Loucy (cell line): ENCODE measurements at regions not wholly inside any gene's neighbourhood (a gene's known extent, or its start where the extent isn't known, plus 50 kb on each side); places are given as distances from the start of the nearest gene placed in this dataset.

Experiments
- H2AFZ ChIP-seq: fragments of 200-600 bp; sonication (generic); 2 replicates; pipeline ENCODE4 v1.6.0; 2016; ENCODE audit warnings: antibody characterized with exemption, mild to moderate bottlenecking, low read length, moderate library complexity
- H3F3A ChIP-seq: fragments of 200-600 bp; 2 replicates; pipeline ENCODE4 v1.6.0; 2016; ENCODE audit warnings: antibody characterized with exemption, low read depth, mild to moderate bottlenecking
- H3K27me3 ChIP-seq: fragments of 200-600 bp; sonication (generic); 2 replicates; pipeline ENCODE4 v1.6.1; 2014; ENCODE audit warnings: low read length, mild to moderate bottlenecking; ENCODE audit not compliant: insufficient read depth, poor library complexity, severe bottlenecking
- H3K36me3 ChIP-seq: fragments of 200-600 bp; sonication (generic); 2 replicates; pipeline ENCODE4 v1.6.1; 2016; ENCODE audit warnings: low read length; ENCODE audit not compliant: insufficient read depth
- H3K4me1 ChIP-seq: fragments of 200-600 bp; sonication (generic); 2 replicates; pipeline ENCODE4 v1.5.1; 2014; ENCODE audit warnings: low read length, mild to moderate bottlenecking; ENCODE audit not compliant: insufficient read depth, poor library complexity, severe bottlenecking
- H3K4me2 ChIP-seq: fragments of 200-600 bp; sonication (generic); 2 replicates; pipeline ENCODE4 v1.6.0; 2014; ENCODE audit warnings: antibody characterized with exemption, low read length, low read depth, mild to moderate bottlenecking; ENCODE audit not compliant: poor library complexity, severe bottlenecking
- H3K4me3 ChIP-seq: fragments of 200-600 bp; sonication (generic); 2 replicates; pipeline ENCODE4 v1.5.1; 2014; ENCODE audit warnings: low read length, mild to moderate bottlenecking, mixed read lengths; ENCODE audit not compliant: poor library complexity, severe bottlenecking
- H3K79me2 ChIP-seq: fragments of 200-600 bp; sonication (generic); 2 replicates; pipeline ENCODE4 v1.6.1; 2014; ENCODE audit warnings: low read length; ENCODE audit not compliant: insufficient read depth
- H3K9ac ChIP-seq: fragments of 200-600 bp; sonication (generic); 2 replicates; pipeline ENCODE4 v1.6.0; 2014; ENCODE audit warnings: mild to moderate bottlenecking, low read depth, low read length, moderate library complexity; ENCODE audit not compliant: poor library complexity, severe bottlenecking
- H3K9me2 ChIP-seq: fragments of 200-600 bp; sonication (generic); replicated peaks from 2 replicates; pipeline ENCODE4 v1.6.1; 2016; ENCODE audit warnings: low read depth, low read length, mixed read lengths
- H3K9me3 ChIP-seq: fragments of 200-600 bp; sonication (generic); 2 replicates; pipeline ENCODE4 v1.6.1; 2014; ENCODE audit warnings: mild to moderate bottlenecking, antibody characterized with exemption, low read length, low read depth; ENCODE audit not compliant: insufficient read depth
- H4K20me1 ChIP-seq: fragments of 200-600 bp; sonication (generic); 2 replicates; pipeline ENCODE4 v1.6.0; 2014; ENCODE audit warnings: antibody characterized with exemption, low read length, mild to moderate bottlenecking; ENCODE audit not compliant: insufficient read depth, poor library complexity, severe bottlenecking
- EZH2phosphoT487 ChIP-seq: fragments of 200-600 bp; IDR thresholded peaks from 2 replicates; pipeline ENCODE4 v1.6.1; 2018; ENCODE audit warnings: antibody characterized with exemption, mild to moderate bottlenecking, moderate library complexity, borderline replicate concordance
- TF ChIP-seq, protein P1 (sequence below): fragments of 200-600 bp; sonication (generic); conservative IDR thresholded peaks from 2 replicates; pipeline ENCODE4 v1.5.1; 2014; ENCODE audit warnings: mild to moderate bottlenecking, antibody characterized with exemption, low read length

DNA sequence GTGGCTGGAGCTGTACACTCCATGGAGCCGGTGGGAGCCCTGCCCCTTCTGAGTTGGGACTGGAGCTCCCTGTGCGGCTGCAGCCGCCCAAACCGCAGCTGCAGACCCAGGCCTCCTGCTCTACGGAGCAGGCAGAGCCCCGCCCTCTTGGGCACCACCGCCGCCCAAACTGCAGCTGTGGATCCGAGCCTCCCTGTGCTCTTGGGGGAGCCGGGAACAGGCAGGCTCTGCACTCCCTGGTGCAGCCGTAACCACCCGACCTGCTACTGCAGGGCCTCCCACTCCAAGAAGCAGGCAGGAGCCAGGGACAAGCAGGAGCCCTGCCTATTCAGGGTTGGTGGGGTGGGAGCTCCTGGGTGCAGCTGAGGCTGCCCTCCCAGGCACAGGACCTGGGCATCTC lies 237.5 kb upstream of the ATP6AP2 start:
- H3K9me2 ChIP-seq, result no peaks in the 10 kb centered on the region
- no peak overlapping the region for H3K4me2 ChIP-seq
- no peak overlapping the region for H3K9ac ChIP-seq
- H2AFZ ChIP-seq, result no peak overlapping the region
- no peaks in the 10 kb centered on the region for H4K20me1 ChIP-seq
- no peaks in the 10 kb centered on the region for H3K27me3 ChIP-seq
- no peaks in the 10 kb centered on the region for H3K4me1 ChIP-seq
- no peaks in the 10 kb centered on the region for H3F3A ChIP-seq
- no peaks in the 10 kb centered on the region for H3K36me3 ChIP-seq
- H3K9me3 ChIP-seq, result no peaks in the 10 kb centered on the region
- no peak overlapping the region for H3K4me3 ChIP-seq
- no peaks in the 10 kb centered on the region for H3K79me2 ChIP-seq
- no peak for TF ChIP-seq EZH2phosphoT487
- TF ChIP-seq, protein P1, sequence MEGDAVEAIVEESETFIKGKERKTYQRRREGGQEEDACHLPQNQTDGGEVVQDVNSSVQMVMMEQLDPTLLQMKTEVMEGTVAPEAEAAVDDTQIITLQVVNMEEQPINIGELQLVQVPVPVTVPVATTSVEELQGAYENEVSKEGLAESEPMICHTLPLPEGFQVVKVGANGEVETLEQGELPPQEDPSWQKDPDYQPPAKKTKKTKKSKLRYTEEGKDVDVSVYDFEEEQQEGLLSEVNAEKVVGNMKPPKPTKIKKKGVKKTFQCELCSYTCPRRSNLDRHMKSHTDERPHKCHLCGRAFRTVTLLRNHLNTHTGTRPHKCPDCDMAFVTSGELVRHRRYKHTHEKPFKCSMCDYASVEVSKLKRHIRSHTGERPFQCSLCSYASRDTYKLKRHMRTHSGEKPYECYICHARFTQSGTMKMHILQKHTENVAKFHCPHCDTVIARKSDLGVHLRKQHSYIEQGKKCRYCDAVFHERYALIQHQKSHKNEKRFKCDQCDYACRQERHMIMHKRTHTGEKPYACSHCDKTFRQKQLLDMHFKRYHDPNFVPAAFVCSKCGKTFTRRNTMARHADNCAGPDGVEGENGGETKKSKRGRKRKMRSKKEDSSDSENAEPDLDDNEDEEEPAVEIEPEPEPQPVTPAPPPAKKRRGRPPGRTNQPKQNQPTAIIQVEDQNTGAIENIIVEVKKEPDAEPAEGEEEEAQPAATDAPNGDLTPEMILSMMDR, result no peak

DNA sequence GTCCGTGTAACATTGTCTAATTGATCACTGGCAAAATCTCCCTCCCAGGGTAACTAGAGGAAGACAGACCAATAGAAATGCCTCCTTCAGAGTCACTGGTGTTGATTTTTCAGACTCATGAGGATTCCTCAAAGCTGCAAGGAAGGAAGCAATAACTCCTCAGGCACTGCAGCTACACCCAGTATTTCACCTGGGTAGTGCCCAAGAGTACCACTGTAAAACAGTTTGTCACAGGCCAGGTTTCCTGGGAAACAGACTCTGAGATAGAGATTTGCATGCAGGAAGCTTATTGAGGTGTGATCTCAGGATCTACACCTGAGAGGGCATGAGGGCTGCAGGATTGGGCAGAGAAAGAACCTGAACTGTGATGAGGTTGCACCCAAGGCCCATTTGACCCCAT lies 240.7 kb upstream of the ATP6AP2 start:
- no peaks in the 10 kb centered on the region for H3F3A ChIP-seq
- no peaks in the 10 kb centered on the region for H3K27me3 ChIP-seq
- H3K36me3 ChIP-seq, result no peaks in the 10 kb centered on the region
- H3K9ac ChIP-seq, result no peak overlapping the region
- no peak overlapping the region for H3K4me2 ChIP-seq
- no peaks in the 10 kb centered on the region for H3K9me2 ChIP-seq
- H3K4me1 ChIP-seq, result no peaks in the 10 kb centered on the region
- H3K9me3 ChIP-seq, result no peaks in the 10 kb centered on the region
- H3K79me2 ChIP-seq, result no peaks in the 10 kb centered on the region
- no peak overlapping the region for H2AFZ ChIP-seq
- no peak for TF ChIP-seq EZH2phosphoT487
- TF ChIP-seq, protein P1, result no peak
- H3K4me3 ChIP-seq, result no peak overlapping the region
- H4K20me1 ChIP-seq, result no peaks in the 10 kb centered on the region

DNA sequence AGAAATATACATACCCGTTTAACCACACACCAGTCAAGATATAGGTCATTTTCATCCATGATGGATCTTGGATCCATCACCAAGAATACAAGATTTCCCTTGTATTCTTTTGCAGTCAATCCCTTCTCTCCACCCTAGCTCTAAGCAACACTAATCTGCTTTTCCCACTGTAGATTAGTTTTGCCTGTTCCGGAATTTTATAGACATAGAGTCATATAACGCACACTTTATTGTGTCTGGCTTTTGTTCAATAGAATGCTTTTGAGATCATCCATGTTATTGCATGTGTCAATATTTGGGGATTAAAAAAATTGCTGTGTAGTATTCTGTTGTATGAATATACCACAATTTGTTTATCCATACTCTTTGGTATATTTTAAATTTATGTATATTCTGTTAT lies 235.6 kb upstream of the BCOR start:
- TF ChIP-seq EZH2phosphoT487, result no peak
- TF ChIP-seq, protein P1, result no peak
- H3K9me3 ChIP-seq, result no peaks in the 10 kb centered on the region
- H3K79me2 ChIP-seq, result no peaks in the 10 kb centered on the region
- no peak overlapping the region for H3K9ac ChIP-seq
- no peaks in the 10 kb centered on the region for H3F3A ChIP-seq
- H3K27me3 ChIP-seq, result no peaks in the 10 kb centered on the region
- no peak overlapping the region for H3K4me2 ChIP-seq
- no peaks in the 10 kb centered on the region for H3K4me1 ChIP-seq
- no peaks in the 10 kb centered on the region for H3K9me2 ChIP-seq
- no peaks in the 10 kb centered on the region for H4K20me1 ChIP-seq
- no peak overlapping the region for H3K4me3 ChIP-seq
- H2AFZ ChIP-seq, result no peak overlapping the region
- no peaks in the 10 kb centered on the region for H3K36me3 ChIP-seq
